HepG2 (cell line): ENCODE measurements at regions not wholly inside any gene's neighbourhood (a gene's known extent, or its start where the extent isn't known, plus 50 kb on each side); places are given as distances from the start of the nearest gene placed in this dataset.

Experiments
- ATAC-seq: fragments of 200-7000 bp; cut with Tn5 transposase; 3 replicates; pipeline ENCODE4 v1.9.1; 2020; ENCODE audit warnings: mild to moderate bottlenecking, moderate library complexity
- BruUV-seq: library from RNA; stranded (reverse); fragments of 400-500 nt; replicated peaks from 2 replicates; lab custom pipeline; 2021; lab: Mats Ljungman, UMichigan
- CTCF ChIA-PET: fragments of 300-600 bp; formaldehyde crosslinking; extraction: SDS; loops from one replicate; lab custom pipeline; 2021; ENCODE audit warnings: low total read pairs, inconsistent platforms, low intra/inter-chr PET ratio; lab: Yijun Ruan, JAX
- POLR2A ChIA-PET: fragments of 350-600 bp; sonication (Branson Sonifier 250); formaldehyde crosslinking; loops from one replicate; lab custom pipeline; 2020; ENCODE audit warnings: antibody characterized with exemption, inconsistent platforms; lab: Yijun Ruan, JAX
- DNase-seq: peaks from one replicate; pipeline ENCODE4 v3.0.0-alpha.2; 2015; ENCODE audit warnings: low spot score
- FAIRE-seq: peaks from 3 replicates; lab custom pipeline; 2011; peaks lifted over from hg19 to GRCh38; lab: Jason Lieb, UNC
- H2AFZ ChIP-seq: one replicate; pipeline ENCODE4 v1.6.1; 2011; ENCODE audit warnings: low read length, inconsistent platforms
- H3K27ac ChIP-seq: fragments of 300-600 bp; 3 replicates; pipeline ENCODE4 v1.8.0; 2011; ENCODE audit warnings: mixed run types, mild to moderate bottlenecking, mixed read lengths, low read length, inconsistent platforms; ENCODE audit not compliant: insufficient read depth; ENCODE audit errors: extremely low read length
- H3K27me3 ChIP-seq, 2 experiments: fragments of 200-600 bp in 1 of 2; 2 replicates in 1 of 2; 3 replicates in 1 of 2; pipeline versions ENCODE4 v1.6.0 to v1.8.0; 2011; ENCODE audit warnings: low read length in 2 of 2, mild to moderate bottlenecking in 2 of 2, moderate library complexity in 2 of 2, inconsistent platforms in 1 of 2; ENCODE audit not compliant: insufficient read depth in 2 of 2, control insufficient read depth in 1 of 2
- H3K36me3 ChIP-seq, 2 experiments: fragments of 200-600 bp in 1 of 2; replicated peaks in 1 of 2; 2 replicates in 1 of 2; 3 replicates in 1 of 2; pipeline versions ENCODE4 v1.5.1 to v1.8.0; 2011; ENCODE audit warnings: low read length in 2 of 2, inconsistent platforms in 1 of 2; ENCODE audit not compliant: insufficient read depth in 2 of 2, control insufficient read depth in 1 of 2
- H3K4me1 ChIP-seq: 2 replicates; pipeline ENCODE4 v1.5.1; 2012; ENCODE audit warnings: low read length, inconsistent platforms; ENCODE audit not compliant: insufficient read depth
- H3K4me2 ChIP-seq: 2 replicates; pipeline ENCODE4 v1.6.0; 2011; ENCODE audit warnings: low read depth, low read length, inconsistent platforms
- H3K4me3 ChIP-seq, 3 experiments: fragments of 200-600 bp in 1 of 3; sonication (generic), shearing (Covaris generic) in 1 of 3; replicated peaks in 1 of 3; 2 replicates each; pipeline ENCODE4 v1.5.1; 2011 to 2016; ENCODE audit warnings: low read length in 3 of 3, inconsistent platforms in 2 of 3, low read depth in 2 of 3, mild to moderate bottlenecking in 2 of 3, control low read depth in 1 of 3, mixed read lengths in 1 of 3; ENCODE audit not compliant: insufficient read depth in 1 of 3
- H3K79me2 ChIP-seq: one replicate; pipeline ENCODE4 v1.6.1; 2011; ENCODE audit warnings: low read length, inconsistent platforms; ENCODE audit not compliant: insufficient read depth
- H3K9ac ChIP-seq: 2 replicates; pipeline ENCODE4 v1.6.0; 2011; ENCODE audit warnings: mild to moderate bottlenecking, low read depth, low read length, inconsistent platforms; ENCODE audit not compliant: insufficient read depth
- H3K9me3 ChIP-seq: 2 replicates; pipeline ENCODE4 v1.5.1; 2012; ENCODE audit warnings: mild to moderate bottlenecking, low read length
- H4K20me1 ChIP-seq: 2 replicates; pipeline ENCODE4 v1.6.0; 2011; ENCODE audit warnings: inconsistent platforms, mild to moderate bottlenecking, low read length, moderate library complexity; ENCODE audit not compliant: insufficient read depth
- ARNT ChIP-seq: fragments of 450-650 bp; IDR thresholded peaks from 2 replicates; pipeline ENCODE4 v1.6.1; 2017
- EZH2 ChIP-seq: conservative IDR thresholded peaks from 2 replicates; pipeline ENCODE4 v1.6.1; 2012; ENCODE audit warnings: mild to moderate bottlenecking, low read depth, low read length, moderate library complexity
- HNRNPK ChIP-seq: fragments of 200-400 bp; formaldehyde crosslinking; IDR thresholded peaks from 2 replicates; pipeline ENCODE4 v1.6.1; 2018; ENCODE audit warnings: low read length, low read depth, moderate library complexity, mild to moderate bottlenecking; ENCODE audit not compliant: poor library complexity, severe bottlenecking
- HNRNPL ChIP-seq: fragments of 200-400 bp; formaldehyde crosslinking; IDR thresholded peaks from 2 replicates; pipeline ENCODE4 v1.6.1; 2017; ENCODE audit warnings: mild to moderate bottlenecking, low read depth, low read length
- PCBP1 ChIP-seq: fragments of 200-400 bp; formaldehyde crosslinking; IDR thresholded peaks from 2 replicates; pipeline ENCODE4 v1.6.1; 2017; ENCODE audit warnings: mild to moderate bottlenecking, low read depth, low read length, borderline replicate concordance
- STAT5B ChIP-seq: sonication (generic); formaldehyde crosslinking; IDR thresholded peaks from 2 replicates; pipeline ENCODE4 v1.4.0; 2020; ENCODE audit warnings: missing genetic modification reagents
- ZMYM3 ChIP-seq: sonication (generic); formaldehyde crosslinking; IDR thresholded peaks from 2 replicates; pipeline ENCODE4 v1.5.1; 2020; ENCODE audit warnings: mild to moderate bottlenecking, missing genetic modification reagents
- ZNF326 ChIP-seq: sonication (generic); formaldehyde crosslinking; IDR thresholded peaks from 2 replicates; pipeline ENCODE4 v1.4.0; 2020; ENCODE audit warnings: missing genetic modification reagents, borderline replicate concordance
- ZNF331 ChIP-seq: sonication (generic); formaldehyde crosslinking; IDR thresholded peaks from 2 replicates; pipeline ENCODE4 v1.4.0; 2020; ENCODE audit warnings: missing genetic modification reagents
- ZNF616 ChIP-seq: sonication (generic); formaldehyde crosslinking; IDR thresholded peaks from 2 replicates; pipeline ENCODE4 v1.5.0; 2020; ENCODE audit warnings: low read depth, mild to moderate bottlenecking, missing genetic modification reagents
- ZNF629 ChIP-seq: sonication (generic); formaldehyde crosslinking; conservative IDR thresholded peaks from 2 replicates; pipeline ENCODE4 v1.5.0; 2020; ENCODE audit warnings: missing genetic modification reagents
- WGBS: methylation state at CpG from one replicate; pipeline ENCODE4 v1.1.6; 2017; ENCODE audit warnings: low lambda C conversion rate; 5-methylcytosine and 5-hydroxymethylcytosine counted together
- in situ Hi-C: cut with HindIII; loops from 2 replicates; pipeline ENCODE4 v1.10.0; 2017; ENCODE audit warnings: low pct_unique_long_range_greater_than_20kb; ENCODE audit not compliant: extremely low pct_ligation_motif_present
- intact Hi-C: fragments of 100-400 bp; cut with micrococcal nuclease; formaldehyde crosslinking; loops from one replicate; pipeline ENCODE4 v1.10.0; 2022; ENCODE audit not compliant: unreplicated experiment
- TF ChIP-seq, protein P1 (sequence below): sonication (generic); formaldehyde crosslinking; IDR thresholded peaks from 2 replicates; pipeline ENCODE4 v1.4.0; 2020; ENCODE audit warnings: mild to moderate bottlenecking, low read depth, missing genetic modification reagents
- TF ChIP-seq, protein P2 (sequence below): sonication (generic); formaldehyde crosslinking; IDR thresholded peaks from 2 replicates; pipeline ENCODE4 v1.5.0; 2020; ENCODE audit warnings: mild to moderate bottlenecking, low read depth, missing genetic modification reagents, borderline replicate concordance

DNA sequence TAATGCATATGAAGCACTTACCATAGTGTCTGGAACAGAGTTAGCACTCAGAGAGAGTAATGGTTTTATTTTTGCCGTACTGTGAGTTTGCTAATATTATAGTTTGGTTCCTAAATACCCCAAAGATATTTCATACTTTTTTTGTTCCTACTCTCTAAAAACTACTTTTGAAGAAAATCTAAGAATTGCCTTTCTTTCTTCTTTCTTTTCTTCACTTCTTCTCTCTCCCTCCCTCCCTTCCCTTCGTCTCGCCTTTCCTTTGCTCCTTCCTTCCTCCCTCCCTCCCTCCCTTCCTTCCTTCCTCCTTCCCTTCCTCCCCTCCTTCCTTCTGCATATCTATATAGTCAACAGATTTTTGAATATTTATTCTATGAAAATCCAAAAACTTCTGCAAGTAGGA is 351.7 kb upstream of the RSPO3 start:
- Histone ChIP-seq H3K27ac (no peak overlapping the region), H3K4me1 (no peaks in the 10 kb centered on the region), H3K4me2 (no peak overlapping the region), H3K36me3 (no peaks in the 10 kb centered on the region), H3K9me3 (no peaks in the 10 kb centered on the region), H3K27me3 (no peaks in the 10 kb centered on the region; a peak in 1 of 5 replicates), H3K4me3 (no peak overlapping the region), H2AFZ (no peak overlapping the region), H3K9ac (no peak overlapping the region), H3K79me2 (no peaks in the 10 kb centered on the region), H4K20me1 (no peaks in the 10 kb centered on the region)
- ChIA-PET CTCF (no interaction called here), POLR2A (no interaction called here)
- DNase-seq: no peak
- BruUV-seq: no TSS peak
- FAIRE-seq: no peak
- in situ Hi-C loops: no loop called here
- intact Hi-C loops: no loop called here
- ATAC-seq: no peak
- 2% methylated on average over 3 of the region's 3 CpGs for WGBS
- TF ChIP-seq HNRNPL: no peak
- peak; percentile 74 for TF ChIP-seq HNRNPK
- TF ChIP-seq PCBP1: 0 out of 2 replicates have a peak, but pooled peaks have one; percentile 54

DNA sequence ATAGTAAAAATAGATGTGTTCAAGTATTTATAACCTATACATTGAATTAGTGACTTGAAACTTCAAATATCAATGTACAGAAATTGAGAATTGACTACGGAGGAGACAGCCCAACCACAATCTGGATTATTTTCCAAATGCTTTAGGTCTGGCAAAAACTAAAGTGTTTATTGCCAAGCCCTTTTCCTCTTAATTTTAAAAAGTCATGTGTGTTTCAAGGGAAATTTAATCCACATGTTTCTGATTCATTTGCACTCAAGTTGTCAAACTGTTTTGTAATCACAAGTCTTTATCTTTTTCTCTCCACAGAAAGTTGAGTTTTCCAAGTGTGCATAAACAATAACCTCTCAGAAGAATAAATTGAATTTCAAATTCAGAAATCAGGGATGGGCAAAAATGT is 350.8 kb upstream of the RSPO3 start:
- no peak for ATAC-seq
- Histone ChIP-seq H3K9me3 (no peaks in the 10 kb centered on the region), H3K4me1 (no peaks in the 10 kb centered on the region), H3K4me3 (no peak overlapping the region), H3K27me3 (no peaks in the 10 kb centered on the region), H3K36me3 (no peaks in the 10 kb centered on the region), H3K4me2 (no peak overlapping the region), H2AFZ (no peak overlapping the region), H4K20me1 (no peaks in the 10 kb centered on the region), H3K9ac (no peak overlapping the region), H3K27ac (no peak overlapping the region), H3K79me2 (no peaks in the 10 kb centered on the region)
- DNase-seq: no peak
- FAIRE-seq: no peak
- intact Hi-C loops: no loop called here
- BruUV-seq: no TSS peak
- ChIA-PET CTCF (no interaction called here), POLR2A (no interaction called here)
- 0% methylated on average over 1 of the region's 1 CpG for WGBS
- in situ Hi-C loops: no loop called here
- TF ChIP-seq ZNF331 (CRISPR knock-in tag) (no peak), ZNF616 (no peak), EZH2 (no peak), ARNT (no peak), ZNF629 (CRISPR knock-in tag) (no peak), ZNF326 (CRISPR knock-in tag) (no peak), STAT5B (CRISPR knock-in tag) (no peak), ZMYM3 (CRISPR knock-in tag) (no peak)
- TF ChIP-seq, protein P1, sequence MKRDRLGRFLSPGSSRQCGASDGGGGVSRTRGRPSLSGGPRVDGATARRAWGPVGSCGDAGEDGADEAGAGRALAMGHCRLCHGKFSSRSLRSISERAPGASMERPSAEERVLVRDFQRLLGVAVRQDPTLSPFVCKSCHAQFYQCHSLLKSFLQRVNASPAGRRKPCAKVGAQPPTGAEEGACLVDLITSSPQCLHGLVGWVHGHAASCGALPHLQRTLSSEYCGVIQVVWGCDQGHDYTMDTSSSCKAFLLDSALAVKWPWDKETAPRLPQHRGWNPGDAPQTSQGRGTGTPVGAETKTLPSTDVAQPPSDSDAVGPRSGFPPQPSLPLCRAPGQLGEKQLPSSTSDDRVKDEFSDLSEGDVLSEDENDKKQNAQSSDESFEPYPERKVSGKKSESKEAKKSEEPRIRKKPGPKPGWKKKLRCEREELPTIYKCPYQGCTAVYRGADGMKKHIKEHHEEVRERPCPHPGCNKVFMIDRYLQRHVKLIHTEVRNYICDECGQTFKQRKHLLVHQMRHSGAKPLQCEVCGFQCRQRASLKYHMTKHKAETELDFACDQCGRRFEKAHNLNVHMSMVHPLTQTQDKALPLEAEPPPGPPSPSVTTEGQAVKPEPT: no peak
- TF ChIP-seq, protein P2, sequence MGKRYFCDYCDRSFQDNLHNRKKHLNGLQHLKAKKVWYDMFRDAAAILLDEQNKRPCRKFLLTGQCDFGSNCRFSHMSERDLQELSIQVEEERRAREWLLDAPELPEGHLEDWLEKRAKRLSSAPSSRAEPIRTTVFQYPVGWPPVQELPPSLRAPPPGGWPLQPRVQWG (CRISPR knock-in tag): no peak
